HepG2 (cell line): ENCODE measurements at regions not wholly inside any gene's neighbourhood (a gene's known extent, or its start where the extent isn't known, plus 50 kb on each side); places are given as distances from the start of the nearest gene placed in this dataset.

Experiments
- ATAC-seq: fragments of 200-7000 bp; cut with Tn5 transposase; 3 replicates; pipeline ENCODE4 v1.9.1; 2020; ENCODE audit warnings: mild to moderate bottlenecking, moderate library complexity
- BruUV-seq: library from RNA; stranded (reverse); fragments of 400-500 nt; replicated peaks from 2 replicates; lab custom pipeline; 2021; lab: Mats Ljungman, UMichigan
- CTCF ChIA-PET: fragments of 300-600 bp; formaldehyde crosslinking; extraction: SDS; loops from one replicate; lab custom pipeline; 2021; ENCODE audit warnings: low total read pairs, inconsistent platforms, low intra/inter-chr PET ratio; lab: Yijun Ruan, JAX
- POLR2A ChIA-PET: fragments of 350-600 bp; sonication (Branson Sonifier 250); formaldehyde crosslinking; loops from one replicate; lab custom pipeline; 2020; ENCODE audit warnings: antibody characterized with exemption, inconsistent platforms; lab: Yijun Ruan, JAX
- DNase-seq: peaks from one replicate; pipeline ENCODE4 v3.0.0-alpha.2; 2015; ENCODE audit warnings: low spot score
- FAIRE-seq: peaks from 3 replicates; lab custom pipeline; 2011; peaks lifted over from hg19 to GRCh38; lab: Jason Lieb, UNC
- H2AFZ ChIP-seq: one replicate; pipeline ENCODE4 v1.6.1; 2011; ENCODE audit warnings: low read length, inconsistent platforms
- H3K27ac ChIP-seq: fragments of 300-600 bp; 3 replicates; pipeline ENCODE4 v1.8.0; 2011; ENCODE audit warnings: mixed run types, mild to moderate bottlenecking, mixed read lengths, low read length, inconsistent platforms; ENCODE audit not compliant: insufficient read depth; ENCODE audit errors: extremely low read length
- H3K27me3 ChIP-seq, 2 experiments: fragments of 200-600 bp in 1 of 2; 2 replicates in 1 of 2; 3 replicates in 1 of 2; pipeline versions ENCODE4 v1.6.0 to v1.8.0; 2011; ENCODE audit warnings: low read length in 2 of 2, mild to moderate bottlenecking in 2 of 2, moderate library complexity in 2 of 2, inconsistent platforms in 1 of 2; ENCODE audit not compliant: insufficient read depth in 2 of 2, control insufficient read depth in 1 of 2
- H3K36me3 ChIP-seq, 2 experiments: fragments of 200-600 bp in 1 of 2; replicated peaks in 1 of 2; 2 replicates in 1 of 2; 3 replicates in 1 of 2; pipeline versions ENCODE4 v1.5.1 to v1.8.0; 2011; ENCODE audit warnings: low read length in 2 of 2, inconsistent platforms in 1 of 2; ENCODE audit not compliant: insufficient read depth in 2 of 2, control insufficient read depth in 1 of 2
- H3K4me1 ChIP-seq: 2 replicates; pipeline ENCODE4 v1.5.1; 2012; ENCODE audit warnings: low read length, inconsistent platforms; ENCODE audit not compliant: insufficient read depth
- H3K4me2 ChIP-seq: 2 replicates; pipeline ENCODE4 v1.6.0; 2011; ENCODE audit warnings: low read depth, low read length, inconsistent platforms
- H3K4me3 ChIP-seq, 3 experiments: fragments of 200-600 bp in 1 of 3; sonication (generic), shearing (Covaris generic) in 1 of 3; replicated peaks in 1 of 3; 2 replicates each; pipeline ENCODE4 v1.5.1; 2011 to 2016; ENCODE audit warnings: low read length in 3 of 3, inconsistent platforms in 2 of 3, low read depth in 2 of 3, mild to moderate bottlenecking in 2 of 3, control low read depth in 1 of 3, mixed read lengths in 1 of 3; ENCODE audit not compliant: insufficient read depth in 1 of 3
- H3K79me2 ChIP-seq: one replicate; pipeline ENCODE4 v1.6.1; 2011; ENCODE audit warnings: low read length, inconsistent platforms; ENCODE audit not compliant: insufficient read depth
- H3K9ac ChIP-seq: 2 replicates; pipeline ENCODE4 v1.6.0; 2011; ENCODE audit warnings: mild to moderate bottlenecking, low read depth, low read length, inconsistent platforms; ENCODE audit not compliant: insufficient read depth
- H3K9me3 ChIP-seq: 2 replicates; pipeline ENCODE4 v1.5.1; 2012; ENCODE audit warnings: mild to moderate bottlenecking, low read length
- H4K20me1 ChIP-seq: 2 replicates; pipeline ENCODE4 v1.6.0; 2011; ENCODE audit warnings: inconsistent platforms, mild to moderate bottlenecking, low read length, moderate library complexity; ENCODE audit not compliant: insufficient read depth
- ATAD3A ChIP-seq: sonication (generic); formaldehyde crosslinking; IDR thresholded peaks from 2 replicates; pipeline ENCODE4 v1.4.0; 2020; ENCODE audit warnings: missing genetic modification reagents
- BRCA1 ChIP-seq: sonication (generic); formaldehyde crosslinking; IDR thresholded peaks from 2 replicates; pipeline ENCODE4 v1.4.0; 2020; ENCODE audit warnings: missing genetic modification reagents
- BRD4 ChIP-seq: sonication (generic); formaldehyde crosslinking; IDR thresholded peaks from 2 replicates; pipeline ENCODE4 v1.4.0; 2020; ENCODE audit warnings: missing genetic modification reagents
- DZIP1 ChIP-seq: sonication (generic); formaldehyde crosslinking; IDR thresholded peaks from 2 replicates; pipeline ENCODE4 v1.5.0; 2020; ENCODE audit warnings: mild to moderate bottlenecking, missing genetic modification reagents
- GPBP1L1 ChIP-seq: sonication (generic); formaldehyde crosslinking; IDR thresholded peaks from 2 replicates; pipeline ENCODE4 v1.5.0; 2020; ENCODE audit warnings: mild to moderate bottlenecking, missing genetic modification reagents
- JUND ChIP-seq: sonication (generic); formaldehyde crosslinking; IDR thresholded peaks from 2 replicates; pipeline ENCODE4 v1.8.0; 2022; ENCODE audit warnings: mild to moderate bottlenecking, missing genetic modification reagents
- MAFG ChIP-seq: sonication (generic); formaldehyde crosslinking; IDR thresholded peaks from 2 replicates; pipeline ENCODE4 v1.5.1; 2020; ENCODE audit warnings: mild to moderate bottlenecking, missing genetic modification reagents
- MAFK ChIP-seq, 2 experiments: IDR thresholded peaks in 1 of 2; conservative IDR thresholded peaks in 1 of 2; 2 replicates each; pipeline ENCODE4 v1.6.1; 2011; ENCODE audit warnings: improper control_type of control experiment in 2 of 2, low read length in 2 of 2
- NFIC ChIP-seq: IDR thresholded peaks from 2 replicates; pipeline ENCODE4 v1.6.1; 2012; ENCODE audit warnings: mild to moderate bottlenecking, low read length, inconsistent platforms
- POLR2A ChIP-seq, 2 experiments: IDR thresholded peaks; 2 replicates each; pipeline ENCODE4 v1.6.1; 2011; ENCODE audit warnings: low read depth in 2 of 2, low read length in 2 of 2, mild to moderate bottlenecking in 1 of 2, moderate library complexity in 1 of 2; ENCODE audit not compliant: insufficient read depth in 1 of 2
- SMARCC2 ChIP-seq: fragments of 450-650 bp; IDR thresholded peaks from 2 replicates; pipeline ENCODE4 v1.6.1; 2017; ENCODE audit warnings: antibody characterized with exemption, mild to moderate bottlenecking
- THAP7 ChIP-seq: sonication (generic); formaldehyde crosslinking; IDR thresholded peaks from 2 replicates; pipeline ENCODE4 v1.8.1; 2023; ENCODE audit warnings: mild to moderate bottlenecking, missing genetic modification reagents
- ZBTB44 ChIP-seq: sonication (generic); formaldehyde crosslinking; IDR thresholded peaks from 2 replicates; pipeline ENCODE4 v1.4.0; 2020; ENCODE audit warnings: missing genetic modification reagents
- ZNF143 ChIP-seq: sonication (generic); formaldehyde crosslinking; IDR thresholded peaks from 2 replicates; pipeline ENCODE4 v1.4.0; 2020; ENCODE audit warnings: missing genetic modification reagents
- ZNF230 ChIP-seq: sonication (generic); formaldehyde crosslinking; IDR thresholded peaks from 2 replicates; pipeline ENCODE4 v1.4.0; 2020; ENCODE audit warnings: mild to moderate bottlenecking, missing genetic modification reagents
- ZNF33B ChIP-seq: sonication (generic); formaldehyde crosslinking; IDR thresholded peaks from 2 replicates; pipeline ENCODE4 v1.5.1; 2020; ENCODE audit warnings: mild to moderate bottlenecking, missing genetic modification reagents
- WGBS: methylation state at CpG from one replicate; pipeline ENCODE4 v1.1.6; 2017; ENCODE audit warnings: low lambda C conversion rate; 5-methylcytosine and 5-hydroxymethylcytosine counted together
- in situ Hi-C: cut with HindIII; loops from 2 replicates; pipeline ENCODE4 v1.10.0; 2017; ENCODE audit warnings: low pct_unique_long_range_greater_than_20kb; ENCODE audit not compliant: extremely low pct_ligation_motif_present
- intact Hi-C: fragments of 100-400 bp; cut with micrococcal nuclease; formaldehyde crosslinking; loops from one replicate; pipeline ENCODE4 v1.10.0; 2022; ENCODE audit not compliant: unreplicated experiment
- TF ChIP-seq, protein P1 (sequence below): sonication (generic); IDR thresholded peaks from 2 replicates; pipeline ENCODE4 v1.6.1; 2016; ENCODE audit warnings: low read depth, borderline replicate concordance
- TF ChIP-seq, protein P2 (sequence below): sonication (generic); formaldehyde crosslinking; IDR thresholded peaks from 2 replicates; pipeline ENCODE4 v1.4.0; 2020; ENCODE audit warnings: missing genetic modification reagents

DNA sequence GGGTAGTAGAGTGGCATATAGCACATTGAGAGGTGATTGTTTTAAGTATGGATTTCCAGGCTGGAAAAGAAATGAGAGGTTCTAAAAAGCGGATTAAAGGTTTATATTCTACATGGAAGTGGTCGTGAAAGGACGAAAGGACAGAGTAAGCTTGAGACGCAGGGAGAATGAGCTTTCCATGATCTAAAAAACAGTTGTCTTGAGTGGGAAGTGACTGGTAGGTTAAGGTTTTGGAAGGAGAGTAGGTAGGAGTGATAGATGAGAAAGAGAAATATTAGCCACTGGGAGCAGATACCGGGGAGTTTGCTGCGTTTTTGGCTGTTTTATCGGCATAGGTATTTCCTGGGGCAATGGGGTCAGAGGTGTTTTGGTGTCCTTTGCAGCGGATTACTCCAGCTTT is 750.6 kb upstream of the ADGRB3 start:
- Histone ChIP-seq H3K4me3 (no peak overlapping the region), H2AFZ (no peak overlapping the region), H3K4me1 (no peaks in the 10 kb centered on the region), H3K9ac (no peak overlapping the region), H4K20me1 (no peaks in the 10 kb centered on the region), H3K27ac (no peak overlapping the region), H3K36me3 (no peaks in the 10 kb centered on the region), H3K4me2 (no peak overlapping the region), H3K79me2 (no peaks in the 10 kb centered on the region), H3K27me3 (no peaks in the 10 kb centered on the region), H3K9me3 (peaks cover 69% of the 10 kb centered on the region)
- DNase-seq: no peak
- ChIA-PET POLR2A (no interaction called here), CTCF (no interaction called here)
- ATAC-seq: no peak
- FAIRE-seq: no peak
- intact Hi-C loops (no loop called here), in situ Hi-C loops (no loop called here)
- BruUV-seq: no TSS peak
- 24% methylated on average over 8 of the region's 8 CpGs for whole genome bisulfite sequencing
- TF ChIP-seq, protein P1, sequence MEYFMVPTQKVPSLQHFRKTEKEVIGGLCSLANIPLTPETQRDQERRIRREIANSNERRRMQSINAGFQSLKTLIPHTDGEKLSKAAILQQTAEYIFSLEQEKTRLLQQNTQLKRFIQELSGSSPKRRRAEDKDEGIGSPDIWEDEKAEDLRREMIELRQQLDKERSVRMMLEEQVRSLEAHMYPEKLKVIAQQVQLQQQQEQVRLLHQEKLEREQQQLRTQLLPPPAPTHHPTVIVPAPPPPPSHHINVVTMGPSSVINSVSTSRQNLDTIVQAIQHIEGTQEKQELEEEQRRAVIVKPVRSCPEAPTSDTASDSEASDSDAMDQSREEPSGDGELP: no peak
- TF ChIP-seq, protein P2, sequence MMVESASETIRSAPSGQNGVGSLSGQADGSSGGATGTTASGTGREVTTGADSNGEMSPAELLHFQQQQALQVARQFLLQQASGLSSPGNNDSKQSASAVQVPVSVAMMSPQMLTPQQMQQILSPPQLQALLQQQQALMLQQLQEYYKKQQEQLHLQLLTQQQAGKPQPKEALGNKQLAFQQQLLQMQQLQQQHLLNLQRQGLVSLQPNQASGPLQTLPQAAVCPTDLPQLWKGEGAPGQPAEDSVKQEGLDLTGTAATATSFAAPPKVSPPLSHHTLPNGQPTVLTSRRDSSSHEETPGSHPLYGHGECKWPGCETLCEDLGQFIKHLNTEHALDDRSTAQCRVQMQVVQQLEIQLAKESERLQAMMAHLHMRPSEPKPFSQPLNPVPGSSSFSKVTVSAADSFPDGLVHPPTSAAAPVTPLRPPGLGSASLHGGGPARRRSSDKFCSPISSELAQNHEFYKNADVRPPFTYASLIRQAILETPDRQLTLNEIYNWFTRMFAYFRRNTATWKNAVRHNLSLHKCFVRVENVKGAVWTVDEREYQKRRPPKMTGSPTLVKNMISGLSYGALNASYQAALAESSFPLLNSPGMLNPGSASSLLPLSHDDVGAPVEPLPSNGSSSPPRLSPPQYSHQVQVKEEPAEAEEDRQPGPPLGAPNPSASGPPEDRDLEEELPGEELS: no peak
- TF ChIP-seq MAFK (conservative IDR thresholded peaks at IDR 0.05 in 1 of 2, IDR thresholded peaks at IDR 0.05 in 1 of 2; ENCODE audit: low read length in 2 of 2) (no peak), DZIP1 (CRISPR knock-in tag) (no peak), POLR2A (IDR thresholded peaks at IDR 0.05; ENCODE audit: insufficient read depth in 1 of 2, low read depth in 2 of 2, low read length in 2 of 2) (no peak), SMARCC2 (no peak), JUND (no peak), GPBP1L1 (no peak), ZNF230 (no peak), ATAD3A (no peak), BRD4 (no peak), ZNF143 (CRISPR knock-in tag) (no peak), ZBTB44 (no peak), THAP7 (CRISPR knock-in tag) (no peak), ZNF33B (CRISPR knock-in tag) (no peak), BRCA1 (CRISPR knock-in tag) (no peak), MAFG (CRISPR knock-in tag) (no peak), NFIC (no peak)
